ENCODE measurements at regions not wholly inside any gene's neighbourhood (a gene's known extent, or its start where the extent isn't known, plus 50 kb on each side); places are given as distances from the start of the nearest gene placed in this dataset.

DNA sequence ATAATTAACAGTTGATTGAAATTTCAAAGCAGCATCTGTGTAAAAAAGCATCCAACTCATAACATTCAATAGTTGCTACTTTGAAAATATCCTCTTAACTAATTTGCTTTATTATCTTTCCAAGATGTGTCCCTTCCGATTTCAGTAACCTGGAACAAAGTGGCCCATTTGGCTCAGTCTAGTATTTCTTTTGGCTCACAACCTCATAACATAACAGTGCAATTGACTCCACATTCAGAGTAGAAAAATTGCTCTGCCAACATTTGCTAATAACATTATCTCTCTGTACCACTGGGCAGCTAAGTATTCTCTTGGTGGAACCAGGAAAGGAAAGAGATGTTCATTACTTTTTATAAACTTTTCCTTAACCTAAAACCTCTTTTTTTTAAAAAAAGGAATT, 571.1 kb upstream of the ARGLU1 start:
- no peak overlapping the region for H3K27ac ChIP-seq
- TF ChIP-seq EZH2phosphoT487 (IDR thresholded peaks at IDR 0.05; ENCODE audit: low read depth, severe bottlenecking, unreplicated experiment), result no peak
- TF ChIP-seq, protein P1, sequence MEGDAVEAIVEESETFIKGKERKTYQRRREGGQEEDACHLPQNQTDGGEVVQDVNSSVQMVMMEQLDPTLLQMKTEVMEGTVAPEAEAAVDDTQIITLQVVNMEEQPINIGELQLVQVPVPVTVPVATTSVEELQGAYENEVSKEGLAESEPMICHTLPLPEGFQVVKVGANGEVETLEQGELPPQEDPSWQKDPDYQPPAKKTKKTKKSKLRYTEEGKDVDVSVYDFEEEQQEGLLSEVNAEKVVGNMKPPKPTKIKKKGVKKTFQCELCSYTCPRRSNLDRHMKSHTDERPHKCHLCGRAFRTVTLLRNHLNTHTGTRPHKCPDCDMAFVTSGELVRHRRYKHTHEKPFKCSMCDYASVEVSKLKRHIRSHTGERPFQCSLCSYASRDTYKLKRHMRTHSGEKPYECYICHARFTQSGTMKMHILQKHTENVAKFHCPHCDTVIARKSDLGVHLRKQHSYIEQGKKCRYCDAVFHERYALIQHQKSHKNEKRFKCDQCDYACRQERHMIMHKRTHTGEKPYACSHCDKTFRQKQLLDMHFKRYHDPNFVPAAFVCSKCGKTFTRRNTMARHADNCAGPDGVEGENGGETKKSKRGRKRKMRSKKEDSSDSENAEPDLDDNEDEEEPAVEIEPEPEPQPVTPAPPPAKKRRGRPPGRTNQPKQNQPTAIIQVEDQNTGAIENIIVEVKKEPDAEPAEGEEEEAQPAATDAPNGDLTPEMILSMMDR (IDR thresholded peaks at IDR 0.05; ENCODE audit: poor library complexity), result no peak
- no peaks in the 10 kb centered on the region for H4K20me1 ChIP-seq (ENCODE audit: insufficient read depth, poor library complexity, severe bottlenecking)
- no peaks in the 10 kb centered on the region for H3K4me1 ChIP-seq (ENCODE audit: insufficient read depth)
- H2AFZ ChIP-seq, result no peak overlapping the region
- H3K4me2 ChIP-seq, result no peak overlapping the region
- DNase-seq (ENCODE audit: low spot score), result no peak
- no peaks in the 10 kb centered on the region for H3K36me3 ChIP-seq (replicated peaks; ENCODE audit: insufficient read depth, low read depth)
- no peaks in the 10 kb centered on the region for H3K79me2 ChIP-seq
- 95% methylated on average over 1 of the region's 1 CpG for WGBS (ENCODE audit: low lambda C conversion rate, missing lambda C conversion rate)
- H3K9me2 ChIP-seq (replicated peaks; ENCODE audit: insufficient read depth), result no peaks in the 10 kb centered on the region
- H3K4me3 ChIP-seq, result no peak overlapping the region
- H3K9me3 ChIP-seq (ENCODE audit: low read depth), result no peaks in the 10 kb centered on the region
- no peaks in the 10 kb centered on the region for H3K27me3 ChIP-seq

DNA sequence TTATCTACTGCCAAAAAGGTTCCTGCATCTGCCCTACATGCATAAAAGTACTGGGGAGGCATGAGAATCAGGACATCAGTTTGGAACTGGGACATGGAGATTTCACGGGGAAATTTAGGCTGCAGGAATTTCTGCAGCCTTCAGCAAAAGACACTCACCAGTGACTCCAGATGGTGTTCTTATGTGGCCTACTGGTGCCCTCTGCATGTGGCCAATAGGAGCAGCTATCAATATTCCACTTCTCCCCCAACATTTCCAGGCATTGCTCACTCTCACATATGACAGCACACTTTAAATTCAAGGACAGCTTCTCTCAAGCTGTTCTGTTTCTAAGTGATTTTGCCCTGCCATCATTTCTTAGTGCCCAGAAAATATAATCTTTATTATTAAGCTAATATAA, 570.5 kb upstream of the ARGLU1 start:
- no peaks in the 10 kb centered on the region for H3K27me3 ChIP-seq
- DNase-seq (ENCODE audit: low spot score), result no peak
- no peaks in the 10 kb centered on the region for H3K79me2 ChIP-seq
- H3K4me3 ChIP-seq, result no peak overlapping the region
- H3K9me3 ChIP-seq (ENCODE audit: low read depth), result no peaks in the 10 kb centered on the region
- no peak overlapping the region for H3K27ac ChIP-seq
- H3K9me2 ChIP-seq (replicated peaks; ENCODE audit: insufficient read depth), result no peaks in the 10 kb centered on the region
- WGBS (ENCODE audit: low lambda C conversion rate, missing lambda C conversion rate), result 57% methylated on average over 1 of the region's 1 CpG
- H3K36me3 ChIP-seq (replicated peaks; ENCODE audit: insufficient read depth, low read depth), result no peaks in the 10 kb centered on the region
- H4K20me1 ChIP-seq (ENCODE audit: insufficient read depth, poor library complexity, severe bottlenecking), result no peaks in the 10 kb centered on the region
- no peak overlapping the region for H2AFZ ChIP-seq
- H3K4me2 ChIP-seq, result no peak overlapping the region
- TF ChIP-seq EZH2 (IDR thresholded peaks at IDR 0.05; ENCODE audit: borderline replicate concordance) (no peak), EZH2phosphoT487 (IDR thresholded peaks at IDR 0.05; ENCODE audit: low read depth, severe bottlenecking, unreplicated experiment) (no peak)
- TF ChIP-seq, protein P1 (IDR thresholded peaks at IDR 0.05; ENCODE audit: poor library complexity), result no peak
- no peaks in the 10 kb centered on the region for H3K4me1 ChIP-seq (ENCODE audit: insufficient read depth)

DNA sequence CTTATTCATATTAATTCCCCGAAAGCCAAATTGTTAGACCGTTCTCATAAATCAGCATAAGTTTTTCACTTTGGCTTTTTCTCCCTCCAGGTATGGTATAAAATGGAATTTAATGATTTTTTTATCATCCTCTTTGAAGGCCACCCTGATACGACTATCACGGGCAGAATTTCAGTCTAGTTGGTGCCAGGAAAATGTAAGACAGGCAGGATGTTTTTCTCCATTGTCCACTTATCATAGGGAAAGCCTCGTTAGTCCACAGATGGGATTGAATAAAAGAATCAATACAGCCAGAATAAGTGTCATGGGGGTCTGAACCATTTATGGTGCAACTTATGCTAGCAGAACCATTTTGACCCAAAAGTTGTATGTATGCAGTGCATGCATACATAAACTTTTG, 566.0 kb upstream of the ARGLU1 start:
- no peaks in the 10 kb centered on the region for H3K9me2 ChIP-seq (replicated peaks; ENCODE audit: insufficient read depth)
- no peaks in the 10 kb centered on the region for H3K9me3 ChIP-seq (ENCODE audit: low read depth)
- H3K27me3 ChIP-seq, result no peaks in the 10 kb centered on the region
- WGBS (ENCODE audit: low lambda C conversion rate, missing lambda C conversion rate), result 92% methylated on average over 5 of the region's 5 CpGs
- no peaks in the 10 kb centered on the region for H3K79me2 ChIP-seq
- no peaks in the 10 kb centered on the region for H4K20me1 ChIP-seq (ENCODE audit: insufficient read depth, poor library complexity, severe bottlenecking)
- no peaks in the 10 kb centered on the region for H3K36me3 ChIP-seq (replicated peaks; ENCODE audit: insufficient read depth, low read depth)
- H3K4me1 ChIP-seq (ENCODE audit: insufficient read depth), result no peaks in the 10 kb centered on the region
- no peak overlapping the region for H3K27ac ChIP-seq
- no peak for DNase-seq (ENCODE audit: low spot score)
- no peak overlapping the region for H2AFZ ChIP-seq
- TF ChIP-seq EZH2phosphoT487 (IDR thresholded peaks at IDR 0.05; ENCODE audit: low read depth, severe bottlenecking, unreplicated experiment), result no peak
- TF ChIP-seq, protein P1 (IDR thresholded peaks at IDR 0.05; ENCODE audit: poor library complexity), result no peak
- no peak for TF ChIP-seq EZH2 (IDR thresholded peaks at IDR 0.05; ENCODE audit: borderline replicate concordance)
- no peak overlapping the region for H3K4me2 ChIP-seq
- no peak overlapping the region for H3K4me3 ChIP-seq

DNA sequence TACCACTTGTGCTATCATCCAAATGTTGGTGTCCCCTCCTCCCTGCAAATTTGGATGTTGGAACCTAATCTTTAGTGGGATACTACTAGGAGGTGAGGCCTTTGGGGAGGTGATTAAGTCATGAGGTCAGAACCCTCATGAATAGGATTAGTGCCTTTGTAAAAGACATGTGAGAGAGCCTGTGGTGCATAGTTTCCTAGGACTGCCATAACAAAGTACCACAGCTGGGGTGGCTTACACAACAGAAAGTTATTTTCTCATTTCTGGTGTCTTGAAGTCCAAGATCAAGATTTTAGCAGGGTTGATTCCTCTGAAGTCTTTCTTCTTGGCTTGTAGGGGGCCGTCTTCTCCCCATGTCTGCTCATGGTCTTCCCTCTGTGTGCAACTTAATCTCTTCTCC, 562.6 kb upstream of the ARGLU1 start:
- no peak overlapping the region for H2AFZ ChIP-seq
- H3K36me3 ChIP-seq (replicated peaks; ENCODE audit: insufficient read depth, low read depth), result no peaks in the 10 kb centered on the region
- TF ChIP-seq, protein P1 (IDR thresholded peaks at IDR 0.05; ENCODE audit: poor library complexity), result no peak
- TF ChIP-seq EZH2phosphoT487 (IDR thresholded peaks at IDR 0.05; ENCODE audit: low read depth, severe bottlenecking, unreplicated experiment), result no peak
- TF ChIP-seq EZH2 (IDR thresholded peaks at IDR 0.05; ENCODE audit: borderline replicate concordance), result no peak
- WGBS (ENCODE audit: low lambda C conversion rate, missing lambda C conversion rate), result 93% methylated on average over 1 of the region's 1 CpG
- H3K27me3 ChIP-seq, result no peaks in the 10 kb centered on the region
- H3K4me2 ChIP-seq, result no peak overlapping the region
- DNase-seq (ENCODE audit: low spot score), result no peak
- no peaks in the 10 kb centered on the region for H3K9me2 ChIP-seq (replicated peaks; ENCODE audit: insufficient read depth)
- H3K27ac ChIP-seq, result no peak overlapping the region
- no peaks in the 10 kb centered on the region for H3K79me2 ChIP-seq
- H3K4me1 ChIP-seq (ENCODE audit: insufficient read depth), result no peaks in the 10 kb centered on the region
- no peak overlapping the region for H3K4me3 ChIP-seq
- no peaks in the 10 kb centered on the region for H3K9me3 ChIP-seq (ENCODE audit: low read depth)
- H4K20me1 ChIP-seq (ENCODE audit: insufficient read depth, poor library complexity, severe bottlenecking), result no peaks in the 10 kb centered on the region

All from hepatocyte (in vitro differentiated cells).